Hematopoietic multipotent progenitor cell treated with erythropoietin and hydrocortisone succinate and interleukin-3 and kit ligand, for 6 days (in vitro differentiated cells): ENCODE measurements at regions not wholly inside any gene's neighbourhood (a gene's known extent, or its start where the extent isn't known, plus 50 kb on each side); places are given as distances from the start of the nearest gene placed in this dataset.

Source experiments
- DNase-seq: peaks from one replicate; pipeline ENCODE4 v3.0.0-alpha.2; 2015

DNA sequence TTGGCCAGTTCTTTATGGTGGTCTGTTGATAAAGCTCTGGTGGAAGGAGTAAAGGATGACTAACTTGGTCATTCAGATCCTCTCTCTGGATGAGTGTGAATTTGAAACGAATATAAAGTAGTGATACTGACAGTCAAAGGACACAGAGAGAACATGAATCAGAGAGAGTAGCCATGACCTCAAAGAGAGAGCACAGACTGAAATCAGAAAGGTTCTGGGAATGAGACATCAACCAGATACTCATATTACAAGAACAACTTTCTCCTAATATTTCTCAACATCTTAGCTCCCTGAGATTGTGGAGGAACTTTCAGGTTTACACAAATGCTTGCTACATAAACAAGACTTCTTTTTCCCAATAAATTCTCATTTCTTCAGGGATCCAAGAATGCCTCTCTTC, 849.1 kb upstream of the CHAC2 start:
- no peak for DNase-seq

DNA sequence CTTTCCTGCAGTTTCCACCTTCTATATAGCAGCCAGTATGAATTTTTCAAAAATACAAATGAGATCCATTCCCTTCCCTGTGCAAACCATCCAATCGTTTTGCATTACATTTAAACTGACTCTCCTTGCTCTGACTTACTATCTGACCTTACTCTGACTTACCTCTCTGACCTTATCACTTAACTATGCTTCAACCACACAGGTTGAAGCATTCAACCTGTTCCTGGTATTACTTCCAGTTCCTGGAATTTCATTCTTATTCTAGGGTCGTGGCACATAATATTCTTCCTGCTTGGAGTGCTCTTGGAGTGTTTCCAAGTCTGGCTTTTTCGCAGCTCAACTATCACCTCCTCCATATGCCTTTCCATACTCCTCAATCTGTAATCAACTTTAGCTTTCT, 850.6 kb upstream of the CHAC2 start:
- DNase-seq, result no peak

DNA sequence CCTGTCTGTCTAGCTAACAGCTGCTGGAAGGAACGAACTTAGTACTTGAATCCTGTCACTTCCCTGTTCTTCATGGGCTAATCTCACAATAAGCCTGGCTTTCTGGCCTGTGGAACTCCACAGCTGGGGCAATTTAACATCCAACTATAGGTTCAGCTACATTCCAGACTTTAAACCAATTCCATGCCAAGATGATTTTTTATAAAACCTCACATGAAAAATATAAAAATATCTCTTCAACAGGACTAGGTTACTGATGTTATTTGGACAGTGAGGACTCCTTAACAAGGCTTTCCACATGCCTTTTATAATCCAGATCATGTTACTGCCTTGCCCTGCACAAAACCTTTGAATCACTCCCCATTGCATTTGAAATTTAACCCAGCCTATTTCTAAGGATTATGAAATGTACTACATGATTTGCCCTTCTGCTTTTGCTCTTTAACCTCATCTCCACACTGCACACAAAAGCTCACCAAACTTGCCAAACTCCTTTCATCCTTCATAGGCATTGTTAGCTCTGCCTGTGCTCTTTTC, 863.2 kb upstream of the CHAC2 start:
- no peak for DNase-seq

DNA sequence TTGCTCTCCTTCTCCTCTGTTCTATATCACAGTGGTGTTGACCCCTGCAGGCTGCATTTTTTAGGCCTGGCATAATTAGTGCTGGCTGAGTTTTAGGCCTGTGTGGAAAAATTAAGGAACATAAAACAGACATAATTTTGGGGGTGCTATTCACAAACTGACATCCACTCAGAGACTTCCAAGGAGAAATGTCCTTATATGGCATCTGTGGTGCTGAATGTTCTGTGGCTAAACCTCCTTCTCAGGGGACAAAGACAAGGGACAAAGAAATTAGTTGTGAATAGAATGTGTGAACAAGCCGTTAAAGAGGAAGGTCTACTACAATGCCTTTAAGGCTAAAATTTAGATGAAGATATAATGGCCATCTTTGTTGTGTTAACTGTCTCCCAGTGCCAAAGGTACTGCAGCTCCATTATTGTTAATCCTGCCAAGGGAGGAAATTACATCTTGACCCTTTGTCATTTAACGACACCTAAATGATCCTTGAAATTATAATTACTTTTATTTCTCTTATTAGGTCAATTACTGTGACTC, 870.0 kb upstream of the CHAC2 start:
- DNase-seq, result no peak

DNA sequence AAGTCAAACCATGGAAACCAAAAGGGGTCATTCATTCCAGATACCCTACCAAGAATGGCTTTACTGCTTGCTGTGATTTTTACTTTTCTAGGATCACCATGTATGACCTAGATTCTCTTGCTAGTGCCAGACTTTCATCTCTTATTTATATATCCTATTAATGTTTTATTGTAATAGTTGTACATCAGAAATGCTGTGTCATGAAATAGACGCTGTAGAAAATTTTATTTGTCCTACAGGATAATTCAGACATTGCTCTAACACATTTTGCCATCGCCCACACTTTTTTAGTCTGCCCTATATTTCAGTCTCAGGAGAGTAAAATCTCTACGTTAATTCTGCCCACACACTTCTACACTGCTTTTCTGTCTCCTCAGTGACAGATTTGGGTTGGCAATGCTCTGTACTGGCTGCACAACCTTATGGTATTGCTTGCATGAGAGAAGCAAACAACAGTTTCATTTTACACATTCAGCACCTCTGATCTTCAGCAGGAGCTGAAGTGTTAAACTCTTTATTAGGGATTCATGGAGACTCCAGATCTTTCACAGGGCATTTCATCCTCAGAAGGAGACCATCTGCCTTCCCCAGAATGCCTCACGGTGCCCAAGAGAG, 871.8 kb upstream of the CHAC2 start:
- no peak for DNase-seq

DNA sequence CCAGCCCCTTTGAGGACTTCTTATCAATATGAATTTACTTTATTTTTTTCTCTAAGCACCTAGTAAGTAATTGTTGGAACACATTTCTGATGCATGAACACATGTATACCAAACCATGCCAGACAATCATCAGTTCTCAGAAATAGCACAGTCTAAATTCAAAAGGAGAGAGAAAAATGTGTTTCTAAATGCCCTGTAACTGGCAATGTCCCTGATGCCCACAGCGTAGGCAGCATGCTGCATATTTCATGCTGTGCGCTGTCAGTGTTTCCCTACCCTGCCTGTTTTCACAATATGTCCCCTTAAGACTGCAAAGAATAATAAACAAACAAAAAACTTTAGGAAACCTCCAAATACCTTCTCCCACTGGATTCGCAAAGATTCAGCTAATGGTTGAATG, 881.0 kb upstream of the CHAC2 start:
- DNase-seq, result no peak

DNA sequence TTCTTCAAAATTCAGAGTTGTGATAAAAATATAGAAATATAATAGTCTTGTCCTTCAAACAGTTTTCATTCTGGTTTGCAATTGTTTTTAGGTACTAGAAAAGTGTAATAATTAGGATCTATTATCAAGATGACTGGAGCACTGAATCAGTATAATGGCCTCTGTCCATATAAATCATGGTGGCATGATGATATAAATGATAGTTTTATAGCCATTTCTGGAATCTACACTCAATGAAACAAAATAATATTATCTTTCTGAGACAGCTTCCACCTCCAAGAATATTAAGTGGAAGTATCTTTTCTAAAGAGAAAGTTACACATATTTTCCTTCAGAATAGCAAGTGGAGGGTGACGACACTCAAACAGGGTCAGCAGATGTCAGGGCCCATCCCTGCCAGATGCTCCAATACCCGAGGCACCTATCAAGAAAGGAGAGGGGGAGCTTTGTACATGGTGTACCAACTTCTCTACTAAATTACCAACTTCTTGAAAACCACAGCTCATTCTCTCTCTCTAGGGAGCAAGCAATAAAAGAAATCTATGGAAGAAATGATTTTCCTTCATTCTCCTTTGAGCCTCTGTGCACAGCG, 882.7 kb upstream of the CHAC2 start:
- DNase-seq, result no peak

DNA sequence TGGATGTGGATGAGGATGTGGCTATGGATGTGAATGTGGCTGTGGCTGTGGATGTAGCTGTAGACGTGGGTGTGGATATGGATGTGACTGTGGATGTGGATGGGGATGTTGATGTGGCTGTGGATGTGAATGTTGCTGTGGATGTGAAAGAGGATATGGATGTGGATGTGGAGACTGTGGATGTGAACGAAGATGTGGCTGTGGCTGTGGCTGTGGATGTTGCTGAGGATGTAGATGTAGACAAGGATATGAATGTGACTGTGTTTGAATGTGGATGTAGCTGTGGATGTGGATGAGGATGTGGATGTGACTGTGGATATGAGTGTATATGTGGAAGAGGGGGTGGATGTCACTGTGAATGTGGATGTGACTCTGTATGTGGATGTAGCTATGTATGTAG, 884.6 kb upstream of the CHAC2 start:
- DNase-seq, result no peak

DNA sequence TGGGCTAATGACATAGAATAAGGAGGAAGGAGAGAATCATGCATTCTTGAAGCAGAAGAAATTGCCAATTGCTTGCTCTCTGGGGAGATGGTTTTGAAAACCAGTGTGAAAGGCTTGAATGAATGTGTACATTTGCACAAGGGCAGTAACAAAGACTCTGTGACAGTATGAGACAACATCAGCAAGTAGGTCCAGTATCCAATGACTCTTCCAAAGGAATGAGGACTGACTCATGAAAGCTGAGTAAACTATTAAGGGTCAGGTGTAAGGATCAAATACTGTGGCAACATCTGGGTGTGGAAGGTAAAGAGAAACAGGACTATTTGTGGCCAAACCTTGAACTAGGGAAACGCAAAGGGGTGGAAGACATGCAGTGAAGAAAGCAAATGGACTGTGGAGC, 886.0 kb upstream of the CHAC2 start:
- DNase-seq, result no peak

DNA sequence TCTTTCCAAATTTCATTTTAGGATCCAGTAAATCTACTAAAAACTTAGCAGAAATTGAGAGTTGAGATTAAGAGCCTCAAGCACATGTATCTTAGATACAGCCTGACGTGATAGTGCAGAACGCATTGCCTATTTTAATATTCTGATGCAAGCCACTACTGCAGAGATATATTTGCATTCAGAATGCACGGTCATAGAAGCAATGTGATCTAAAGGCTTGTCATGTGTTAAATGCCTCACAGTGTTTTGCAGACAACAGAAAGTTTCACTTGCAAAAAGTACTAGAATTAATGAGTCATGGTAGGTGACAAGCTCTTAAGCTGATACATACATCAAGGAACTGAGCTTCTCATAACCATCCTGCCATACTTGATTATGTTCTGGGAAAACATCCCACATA, 886.7 kb upstream of the CHAC2 start:
- no peak for DNase-seq

DNA sequence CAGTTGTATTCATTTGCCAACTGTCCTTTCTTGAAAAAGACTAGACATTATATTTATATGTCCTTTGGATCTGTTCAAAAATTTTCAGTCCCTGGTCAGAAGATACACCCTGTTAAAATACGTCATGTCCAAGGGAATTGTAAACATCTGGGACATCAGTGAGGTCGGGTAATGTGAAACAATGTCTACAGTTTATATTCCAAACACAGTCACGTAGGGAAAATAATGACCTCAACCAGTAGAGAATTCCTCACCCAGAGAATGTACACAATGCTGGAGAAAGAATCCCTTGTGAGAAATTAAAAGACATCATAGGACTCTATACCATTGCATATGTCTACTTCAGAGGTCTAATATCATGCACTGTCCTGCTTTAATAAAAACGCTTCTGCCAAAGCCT, 888.0 kb upstream of the CHAC2 start:
- DNase-seq, result no peak

DNA sequence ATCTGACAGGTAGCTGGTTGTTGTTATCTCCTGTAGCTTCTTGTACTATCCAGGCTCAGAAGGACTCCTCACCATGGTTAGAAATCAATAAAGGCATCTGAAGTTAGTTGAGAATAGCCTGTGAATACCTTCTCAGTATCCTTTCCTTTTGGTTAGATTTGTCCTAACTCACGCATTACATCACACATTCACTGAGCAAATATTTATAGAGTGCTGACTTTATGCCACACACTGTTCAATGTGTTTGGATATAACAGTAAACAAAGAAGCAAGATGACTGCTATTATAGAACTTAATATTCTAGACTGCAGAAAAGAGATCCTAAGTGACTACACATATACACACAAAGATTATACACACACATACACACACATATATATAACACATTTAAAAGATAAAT, 889.9 kb upstream of the CHAC2 start:
- no peak for DNase-seq

DNA sequence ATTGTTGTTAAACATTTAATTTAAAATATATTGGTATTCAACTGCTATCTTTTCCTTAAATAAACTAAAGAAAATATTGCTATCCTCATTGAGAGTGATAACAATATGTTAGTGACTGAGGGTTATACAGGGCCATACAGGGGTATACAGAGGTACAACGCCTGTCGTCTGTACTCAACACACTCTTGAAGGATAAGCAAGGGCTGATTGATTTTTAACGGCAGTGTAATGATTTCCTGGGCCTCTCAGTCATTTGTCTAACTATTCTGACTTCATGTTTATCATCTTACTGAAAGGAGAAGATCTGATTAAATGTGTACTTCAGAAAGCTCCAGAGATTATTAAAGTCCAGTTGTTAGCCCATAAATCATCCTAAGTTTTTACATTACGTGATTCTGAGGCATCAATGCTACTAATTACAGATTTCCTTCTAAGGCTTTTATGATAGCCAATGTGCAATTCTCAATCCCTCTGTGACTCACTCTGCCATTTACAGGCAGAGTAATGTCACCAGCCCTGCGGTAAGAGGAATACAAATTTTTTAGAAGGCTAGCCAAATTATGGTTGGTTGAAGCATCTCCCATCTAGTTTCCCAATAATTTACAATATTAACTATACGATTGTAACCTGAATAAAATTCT, 893.0 kb upstream of the CHAC2 start:
- no peak for DNase-seq

DNA sequence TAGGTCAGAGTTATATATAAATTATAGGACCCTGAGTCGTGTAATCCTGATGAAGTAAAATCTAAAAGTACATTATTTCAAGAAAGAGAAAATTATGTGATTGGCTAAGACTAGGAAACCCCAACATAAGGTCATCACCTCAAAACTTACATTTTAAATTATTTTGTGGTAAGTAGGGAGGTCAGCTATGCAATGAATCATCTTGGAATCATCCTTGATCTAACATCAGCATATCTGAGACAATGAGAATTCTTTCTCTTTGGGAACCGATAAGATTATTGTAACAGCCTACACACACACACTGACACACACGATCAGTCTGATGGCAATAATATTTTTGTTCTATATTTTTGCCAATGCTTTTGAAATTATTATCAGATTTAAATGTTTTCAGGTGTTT, 904.8 kb upstream of the CHAC2 start:
- no peak for DNase-seq

DNA sequence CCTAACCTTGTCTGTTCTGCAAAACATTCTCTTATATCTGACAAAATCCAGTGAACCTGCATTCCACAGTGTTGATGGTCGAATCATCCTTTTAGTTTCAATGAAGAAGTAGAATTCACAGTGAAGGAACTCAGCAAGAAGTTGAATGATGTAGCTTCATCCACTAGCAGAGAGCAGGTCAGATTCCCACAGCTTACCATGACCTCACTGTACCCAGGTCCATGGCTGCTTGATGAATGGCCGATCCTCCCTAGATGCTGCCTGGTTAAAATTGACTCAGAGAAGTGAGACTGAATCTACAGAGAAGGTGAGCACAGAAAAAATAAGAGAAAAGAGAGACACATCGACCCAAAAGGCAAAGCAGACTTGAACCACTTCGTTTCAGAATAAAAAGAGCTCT, 906.0 kb upstream of the CHAC2 start:
- DNase-seq, result no peak

DNA sequence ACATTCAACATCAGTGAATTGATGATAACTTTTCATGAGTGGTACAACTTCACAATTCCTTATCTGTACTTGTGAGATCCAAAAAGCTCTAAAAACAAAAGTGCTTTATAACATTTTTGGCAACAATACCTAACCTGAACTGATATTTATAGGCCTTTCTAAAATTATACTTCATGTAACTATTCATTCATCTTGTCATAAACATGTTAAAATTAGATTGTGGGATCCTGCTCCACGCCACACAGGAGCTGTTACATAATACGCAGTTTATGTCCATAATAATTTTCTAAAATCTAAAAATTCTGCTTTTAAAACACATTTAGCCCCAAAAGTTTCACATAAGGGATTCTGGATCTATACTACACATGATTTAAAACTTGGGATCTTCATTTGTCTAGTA, 908.5 kb upstream of the CHAC2 start:
- DNase-seq, result no peak

DNA sequence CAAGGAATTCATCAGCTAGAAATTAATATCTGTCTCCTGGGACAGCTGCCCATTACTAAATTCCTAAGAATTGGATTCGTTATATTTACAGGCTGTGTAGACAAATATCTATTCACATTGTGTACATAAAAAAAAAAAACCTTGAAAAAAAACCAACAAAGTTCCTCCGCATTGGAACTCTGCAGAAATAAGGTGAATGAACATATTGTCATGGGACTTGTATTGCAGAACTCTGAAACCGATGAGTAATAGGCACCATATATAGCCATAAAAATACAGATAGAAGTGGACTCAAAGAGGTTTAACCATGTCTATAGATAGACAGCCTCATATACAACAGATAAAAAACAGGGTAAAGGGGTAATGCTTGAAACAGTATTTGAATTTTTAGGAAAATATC, 909.9 kb upstream of the CHAC2 start:
- DNase-seq, result no peak

DNA sequence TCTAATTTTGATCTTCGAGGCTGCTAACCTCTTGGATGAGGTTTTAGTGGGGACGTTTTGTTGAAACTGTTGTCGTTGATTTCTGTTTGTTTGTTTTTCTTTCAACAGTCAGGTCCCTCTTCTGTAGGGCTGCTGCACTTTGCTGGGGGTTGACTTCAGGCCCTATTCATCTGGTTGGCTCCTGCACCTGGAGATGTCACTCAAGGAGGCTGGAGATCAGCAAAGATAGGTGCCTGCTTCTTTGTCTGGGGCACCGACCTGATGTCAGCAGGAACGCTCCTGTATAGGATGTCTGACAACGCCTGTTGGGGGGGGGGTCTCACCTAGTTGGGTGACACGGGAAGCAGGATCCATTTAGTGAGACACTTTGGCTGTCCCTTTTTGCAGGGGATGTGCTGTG, 915.6 kb upstream of the CHAC2 start:
- no peak for DNase-seq

DNA sequence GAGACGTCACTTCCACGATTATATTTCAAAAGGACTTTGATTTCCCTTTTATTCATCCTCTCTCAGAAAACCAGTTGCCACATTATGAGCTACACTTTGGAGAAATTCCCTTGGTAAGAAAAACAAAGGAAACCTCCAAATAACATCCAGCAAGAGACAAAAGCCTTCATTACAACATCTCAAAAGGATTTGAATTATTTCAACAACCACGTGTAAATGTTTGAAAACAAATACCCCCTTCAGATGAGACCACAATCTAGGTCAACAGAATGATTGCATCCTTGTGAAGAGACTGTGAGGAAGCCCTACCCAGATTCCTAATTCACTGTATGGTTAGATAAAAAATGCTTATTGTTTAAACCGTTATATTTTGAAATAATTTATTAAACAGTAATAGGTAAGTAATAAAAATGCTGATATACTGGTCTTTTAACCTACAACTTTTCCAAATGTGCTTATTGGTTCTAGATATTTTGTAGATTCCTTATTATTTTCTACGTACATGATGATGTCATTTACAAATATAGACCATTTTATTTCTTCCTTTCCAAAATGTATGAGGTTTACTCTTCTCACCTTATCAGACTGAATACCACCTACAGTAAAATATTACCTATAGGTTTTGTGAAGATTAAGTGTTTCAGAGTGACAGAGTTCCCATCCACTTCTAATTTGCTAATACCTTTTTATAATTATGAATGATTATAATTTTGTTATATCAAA, 922.7 kb upstream of the CHAC2 start:
- DNase-seq, result no peak

DNA sequence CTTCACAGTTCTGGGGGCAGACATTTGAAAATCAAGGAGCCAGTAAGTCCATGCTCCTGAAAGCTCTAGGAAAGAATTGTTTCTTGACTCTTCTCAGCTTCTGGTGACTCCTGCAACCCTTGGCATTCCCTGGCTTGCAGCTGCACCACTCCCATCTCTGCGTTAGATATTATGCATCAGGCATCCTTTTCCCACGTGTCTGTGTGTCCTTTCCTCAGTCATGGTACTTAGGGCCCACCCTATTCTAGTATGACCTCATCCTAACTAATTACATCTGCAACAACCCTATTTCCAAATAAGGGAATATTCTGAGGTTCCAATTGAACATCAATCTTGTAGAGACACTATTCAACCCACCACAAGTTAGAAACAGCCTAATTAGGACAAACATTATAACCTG, 931.7 kb upstream of the CHAC2 start:
- no peak for DNase-seq

DNA sequence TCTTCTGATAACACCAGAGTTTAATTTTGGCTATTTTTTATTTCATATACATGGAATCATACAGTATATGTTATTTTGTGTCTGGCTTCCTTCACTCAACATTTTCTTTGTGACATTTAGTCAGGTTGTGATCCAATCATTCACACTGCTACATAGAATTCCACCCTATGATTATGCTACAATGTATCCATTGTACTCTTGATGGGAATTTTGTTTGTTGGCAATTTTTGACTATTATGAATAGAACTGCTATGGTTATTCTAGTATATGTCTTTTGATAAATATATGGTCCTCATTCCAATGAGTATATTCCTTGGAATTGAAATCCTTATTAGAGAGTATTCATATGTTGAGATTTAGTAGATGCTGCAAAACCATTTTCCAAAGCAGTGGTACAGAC, 936.4 kb upstream of the CHAC2 start:
- DNase-seq, result no peak

DNA sequence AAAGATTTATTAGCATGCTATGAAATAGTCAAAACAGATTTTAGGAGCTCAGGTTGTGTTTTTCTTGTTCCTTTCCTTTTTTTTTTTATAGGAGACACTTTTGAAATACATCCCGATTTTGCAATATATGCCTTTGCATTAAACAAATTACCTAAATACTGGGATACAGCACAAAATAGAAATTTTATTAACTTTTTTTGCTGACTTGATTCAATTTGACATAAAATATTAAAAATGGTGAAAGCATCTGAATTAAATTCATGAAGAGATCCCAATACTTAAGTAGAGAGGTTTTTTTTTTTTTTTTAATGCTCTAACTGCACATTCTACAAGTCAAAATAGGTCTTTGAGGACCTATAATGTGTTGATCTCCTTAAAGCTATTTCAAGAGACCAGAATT, 939.5 kb upstream of the CHAC2 start:
- no peak for DNase-seq

DNA sequence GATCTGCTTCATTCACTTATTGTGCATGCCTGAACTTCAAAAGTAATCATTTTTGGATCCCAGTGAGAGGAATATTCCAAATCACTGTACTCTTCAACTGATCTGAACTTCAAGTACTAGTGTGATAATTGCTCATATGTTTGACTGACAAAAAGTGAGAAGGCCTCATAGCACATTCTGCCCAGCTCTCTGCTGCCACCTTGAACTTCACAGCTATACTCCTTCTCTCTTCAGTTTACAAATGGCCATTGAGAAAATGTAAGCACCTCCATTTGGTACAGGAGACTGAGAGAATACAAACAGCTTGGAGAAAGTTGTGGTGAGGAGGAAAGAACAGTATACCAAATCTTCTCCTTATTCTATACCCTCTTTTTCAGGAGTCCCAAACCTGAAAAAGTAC, 946.0 kb upstream of the CHAC2 start:
- DNase-seq, result no peak

DNA sequence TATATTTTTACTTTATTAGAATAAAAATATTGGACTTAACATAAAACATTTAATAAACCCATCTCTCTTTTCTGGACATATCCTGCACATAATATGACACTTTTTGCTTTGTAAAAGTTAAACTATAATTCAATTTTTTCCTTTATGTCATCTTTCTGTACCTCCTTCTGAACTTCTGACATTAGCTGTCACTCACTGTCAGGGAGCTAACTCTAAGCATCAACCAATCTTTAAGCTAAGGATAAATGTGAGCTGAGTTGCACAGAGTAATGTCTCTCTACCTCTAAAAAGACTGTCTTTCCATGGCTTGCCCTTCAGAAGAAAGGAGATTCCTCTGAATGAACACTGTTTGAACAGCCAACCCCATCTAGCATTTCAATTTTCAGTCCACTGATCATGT, 948.6 kb upstream of the CHAC2 start:
- no peak for DNase-seq
